Cardiac fibroblast (primary cell): ENCODE measurements at regions not wholly inside any gene's neighbourhood (a gene's known extent, or its start where the extent isn't known, plus 50 kb on each side); places are given as distances from the start of the nearest gene placed in this dataset.

Source experiments
- DNase-seq, 2 donors: peaks; one replicate each; pipeline versions ENCODE4 v3.0.0 to v3.0.0-alpha.2; 2010; ENCODE audit warnings: low read depth in 2 of 2
- H3K4me3 ChIP-seq, 2 donors: replicated peaks in 1 of 2; 1 replicate in 1 of 2; 2 replicates in 1 of 2; pipeline ENCODE4 v1.5.1; 2011; ENCODE audit warnings: low read depth in 2 of 2, low read length in 2 of 2, mild to moderate bottlenecking in 2 of 2, moderate library complexity in 1 of 2
- TF ChIP-seq, protein P1 (sequence below): IDR thresholded peaks from one replicate; pipeline ENCODE4 v1.5.1; 2011; ENCODE audit warnings: low read depth, mild to moderate bottlenecking, low read length, inconsistent platforms

DNA sequence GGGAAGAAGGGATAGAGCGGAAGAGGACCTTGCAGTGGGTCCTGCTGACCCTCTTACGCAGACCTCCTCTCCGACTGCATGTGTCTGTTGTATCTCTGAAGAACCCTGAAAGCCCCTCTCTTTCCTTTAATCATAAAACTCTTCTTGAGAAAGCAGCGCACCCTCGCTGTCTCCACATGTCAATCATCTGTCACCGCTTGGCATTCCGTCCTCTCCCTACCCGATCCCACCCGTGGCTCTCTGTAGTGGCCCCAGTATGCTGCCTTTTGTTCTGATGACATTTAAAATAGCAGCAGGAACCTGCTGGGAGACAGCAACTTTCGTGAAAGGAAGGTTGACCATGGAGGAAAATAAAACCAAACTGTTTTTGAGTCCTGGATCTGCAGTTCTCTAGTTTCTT lies 582.9 kb upstream of the SALL3 start:
- TF ChIP-seq, protein P1, sequence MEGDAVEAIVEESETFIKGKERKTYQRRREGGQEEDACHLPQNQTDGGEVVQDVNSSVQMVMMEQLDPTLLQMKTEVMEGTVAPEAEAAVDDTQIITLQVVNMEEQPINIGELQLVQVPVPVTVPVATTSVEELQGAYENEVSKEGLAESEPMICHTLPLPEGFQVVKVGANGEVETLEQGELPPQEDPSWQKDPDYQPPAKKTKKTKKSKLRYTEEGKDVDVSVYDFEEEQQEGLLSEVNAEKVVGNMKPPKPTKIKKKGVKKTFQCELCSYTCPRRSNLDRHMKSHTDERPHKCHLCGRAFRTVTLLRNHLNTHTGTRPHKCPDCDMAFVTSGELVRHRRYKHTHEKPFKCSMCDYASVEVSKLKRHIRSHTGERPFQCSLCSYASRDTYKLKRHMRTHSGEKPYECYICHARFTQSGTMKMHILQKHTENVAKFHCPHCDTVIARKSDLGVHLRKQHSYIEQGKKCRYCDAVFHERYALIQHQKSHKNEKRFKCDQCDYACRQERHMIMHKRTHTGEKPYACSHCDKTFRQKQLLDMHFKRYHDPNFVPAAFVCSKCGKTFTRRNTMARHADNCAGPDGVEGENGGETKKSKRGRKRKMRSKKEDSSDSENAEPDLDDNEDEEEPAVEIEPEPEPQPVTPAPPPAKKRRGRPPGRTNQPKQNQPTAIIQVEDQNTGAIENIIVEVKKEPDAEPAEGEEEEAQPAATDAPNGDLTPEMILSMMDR = no peak
- DNase-seq = no peak
- H3K4me3 ChIP-seq = no peak overlapping the region

DNA sequence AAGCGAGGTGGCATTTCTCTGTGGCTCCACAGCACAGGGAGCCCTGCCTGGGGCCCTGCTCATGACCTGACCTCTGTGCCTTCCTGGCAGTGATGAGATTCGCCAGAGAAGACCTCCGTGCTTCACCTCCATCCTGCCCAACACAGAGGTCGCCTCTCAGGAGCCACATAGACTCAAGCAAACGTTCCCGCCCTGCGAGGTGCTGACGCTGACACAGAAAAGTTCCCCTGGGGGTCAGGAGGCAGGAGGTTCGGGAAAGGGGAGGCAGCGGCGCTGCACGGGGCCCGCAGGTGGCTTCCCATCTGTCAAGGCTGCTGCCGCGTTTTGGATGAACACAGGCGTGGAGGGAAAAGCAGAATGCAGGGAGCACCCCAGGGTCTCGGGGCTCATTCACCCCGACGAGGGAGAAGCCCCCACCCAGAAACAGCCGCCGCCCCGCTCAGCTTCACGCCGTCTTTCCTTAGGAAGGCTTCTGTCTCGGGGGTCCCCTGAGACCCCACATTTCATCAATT lies 579.6 kb upstream of the SALL3 start:
- H3K4me3 ChIP-seq = no peak overlapping the region
- no peak for DNase-seq

DNA sequence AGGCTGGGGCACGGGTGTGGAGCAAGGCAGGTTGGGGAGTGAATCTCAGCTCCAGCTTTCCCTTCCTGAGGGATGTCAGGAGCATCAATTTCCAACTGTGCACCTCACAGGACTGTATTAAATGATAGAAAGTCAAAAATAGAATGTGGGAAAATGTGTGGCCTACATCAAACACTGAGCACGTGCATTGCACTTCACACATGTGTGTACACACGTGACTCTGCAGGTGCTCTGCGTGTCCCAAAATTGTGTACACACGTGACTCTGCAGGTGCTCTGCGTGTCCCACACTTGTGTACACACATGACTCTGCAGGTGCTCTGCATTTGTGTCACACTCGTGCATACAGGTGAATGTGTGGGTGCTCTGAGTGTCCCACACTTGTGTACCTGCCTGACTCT lies 577.2 kb upstream of the SALL3 start:
- DNase-seq = no peak
- TF ChIP-seq, protein P1 = no peak
- H3K4me3 ChIP-seq = no peak overlapping the region

More for the DNA sequence above, 579.6 kb upstream of the SALL3 start:
- TF ChIP-seq, protein P1 = no peak

DNA sequence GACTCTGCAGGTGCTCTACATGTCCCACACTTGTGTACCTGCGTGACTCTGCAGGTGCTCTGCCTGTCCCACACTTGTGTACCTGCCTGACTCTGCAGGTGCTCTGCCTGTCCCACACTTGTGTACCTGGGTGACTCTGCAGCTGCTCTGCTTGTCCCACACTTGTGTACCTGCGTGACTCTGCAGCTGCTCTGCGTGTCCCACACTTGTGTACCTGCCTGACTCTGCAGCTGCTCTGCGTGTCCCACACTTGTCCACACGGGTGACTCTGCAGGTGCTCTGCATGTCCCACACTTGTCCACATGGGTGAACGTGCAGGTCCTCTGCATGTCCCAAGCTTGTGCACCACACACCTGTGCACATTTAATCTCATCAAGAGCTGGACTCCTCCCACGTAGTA lies 576.7 kb upstream of the SALL3 start:
- DNase-seq = no peak
- TF ChIP-seq, protein P1 = no peak
- H3K4me3 ChIP-seq = no peak overlapping the region

DNA sequence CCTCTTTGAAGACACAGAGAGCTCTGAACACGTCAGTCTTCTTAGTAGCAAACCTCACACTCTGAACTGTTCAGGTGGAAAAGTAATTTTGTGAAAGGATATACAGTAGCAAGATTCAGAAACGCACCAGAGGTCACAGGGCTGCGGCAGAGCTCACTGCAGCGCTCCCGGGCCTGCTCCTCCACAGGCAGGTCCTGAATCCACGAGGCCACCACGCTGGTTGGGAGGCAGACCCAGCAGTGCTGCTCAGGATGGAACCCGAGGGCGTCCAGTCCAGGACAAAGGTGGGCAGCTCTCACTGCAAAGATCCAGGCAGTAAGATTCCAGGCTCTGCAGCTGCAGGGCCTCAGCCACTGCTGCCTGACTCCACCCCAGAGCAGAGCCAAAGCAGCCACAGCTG lies 576.2 kb upstream of the SALL3 start:
- no peak for DNase-seq
- TF ChIP-seq, protein P1 = no peak
- no peak overlapping the region for H3K4me3 ChIP-seq

DNA sequence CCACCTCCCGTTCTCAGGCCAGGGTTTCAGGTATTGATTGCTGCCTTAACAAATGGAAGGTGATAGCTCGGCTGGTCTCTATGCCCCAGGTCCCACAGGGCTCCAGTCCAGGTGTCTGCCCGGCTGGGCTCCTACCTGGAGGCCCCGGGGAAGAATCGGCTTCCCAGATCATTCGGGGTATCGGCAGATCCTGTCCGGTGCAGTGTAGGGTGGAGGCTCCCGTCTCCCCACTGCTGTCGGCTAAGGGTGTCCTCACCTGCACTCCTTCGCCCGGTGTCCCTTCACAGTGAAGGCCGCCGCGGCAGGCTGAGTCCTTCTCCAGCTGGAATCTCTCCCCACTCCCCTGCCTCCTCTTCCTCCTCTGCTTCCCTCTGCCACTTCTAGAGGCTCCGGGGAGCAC lies 573.9 kb upstream of the SALL3 start:
- TF ChIP-seq, protein P1 = no peak
- H3K4me3 ChIP-seq = no peak overlapping the region
- DNase-seq = no peak
